Fibroblast of the conjunctiva (primary cell): ENCODE measurements at regions not wholly inside any gene's neighbourhood (a gene's known extent, or its start where the extent isn't known, plus 50 kb on each side); places are given as distances from the start of the nearest gene placed in this dataset.
"Not testable (repeated sequence)": the region's sequence is repeated elsewhere in the genome, so short reads cannot be mapped to it uniquely, and the experiment has no call there.

ENCODE experiments used
- DNase-seq: peaks from one replicate; pipeline ENCODE4 v3.0.0-alpha.2; 2010; ENCODE audit warnings: low read depth

GRCh38 chr18:76640438-76640837 is 145.4 kb upstream of the ZNF516 start:
- DNase-seq, result no peak

DNA sequence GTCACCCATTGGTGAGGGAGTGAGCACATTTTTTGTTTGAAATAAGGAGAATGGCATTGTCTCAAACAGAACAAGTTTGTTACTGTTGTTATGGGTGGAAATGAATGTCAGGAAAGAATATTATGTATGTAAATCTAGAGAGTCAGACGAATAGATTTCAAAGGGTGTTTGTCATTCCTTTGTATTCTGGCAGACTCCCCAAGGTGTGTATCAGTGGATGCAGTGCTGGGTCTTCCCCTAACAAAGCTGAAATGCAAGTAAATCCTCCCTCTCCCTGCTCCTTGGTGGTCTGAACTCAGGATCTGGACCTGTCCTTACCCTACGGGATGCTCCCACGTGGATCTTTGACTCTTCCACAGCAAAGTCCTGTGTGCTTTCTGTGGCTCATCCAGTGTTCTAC is 139.5 kb upstream of the ZNF516 start:
- no peak for DNase-seq

DNA sequence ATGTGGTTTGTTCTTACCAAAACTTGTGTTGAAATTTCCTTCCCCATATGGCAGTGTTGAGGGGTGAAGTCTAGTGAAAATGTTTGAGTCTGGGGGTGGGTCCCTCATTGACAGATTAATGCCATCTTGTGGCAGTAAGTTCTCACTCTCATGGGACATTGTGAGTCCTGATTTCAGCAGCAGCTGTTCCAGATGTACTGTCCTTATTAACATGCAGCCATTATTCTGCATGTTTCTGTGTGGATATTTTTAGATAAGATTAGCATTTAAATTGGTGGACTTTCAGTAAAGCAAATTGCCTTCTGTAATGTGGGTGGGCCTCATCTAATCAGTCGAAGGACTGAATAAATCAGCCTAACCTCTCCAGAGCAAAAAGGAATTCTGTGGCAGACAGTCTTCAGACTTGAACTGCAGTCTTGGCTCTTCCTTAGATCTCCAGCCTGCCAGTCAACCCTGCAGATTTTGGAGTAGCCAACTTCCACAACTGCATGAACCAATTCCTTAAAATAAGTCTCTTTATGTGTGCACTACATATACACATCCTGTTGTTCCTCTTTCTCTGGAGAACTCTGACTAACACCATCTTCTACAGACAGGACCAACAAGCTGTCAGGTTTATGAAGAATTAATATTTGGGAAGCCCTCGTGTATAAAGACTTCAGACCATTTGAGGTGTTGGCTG is 138.7 kb upstream of the ZNF516 start:
- no peak for DNase-seq

GRCh38 chr18:76627444-76627843 is 132.4 kb upstream of the ZNF516 start:
- no peak for DNase-seq

DNA sequence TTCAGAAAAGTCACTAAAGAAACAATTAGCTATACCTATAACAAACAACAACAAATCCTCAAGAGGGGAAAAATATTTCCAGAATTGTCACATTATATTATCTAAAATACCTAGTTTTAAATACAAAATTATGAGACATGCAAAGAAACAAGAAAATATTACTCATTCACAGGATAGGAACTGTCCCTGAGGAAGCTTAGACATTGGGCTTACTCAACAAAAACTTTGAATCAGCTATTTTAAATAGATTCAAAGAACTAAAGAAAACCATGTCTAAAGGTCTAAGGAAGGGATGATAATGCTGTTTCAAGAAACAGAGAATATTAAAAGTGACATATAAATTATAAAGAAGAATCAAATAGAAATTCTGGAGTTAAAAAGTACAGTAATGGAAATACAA is 131.9 kb upstream of the ZNF516 start:
- DNase-seq, result no peak

DNA sequence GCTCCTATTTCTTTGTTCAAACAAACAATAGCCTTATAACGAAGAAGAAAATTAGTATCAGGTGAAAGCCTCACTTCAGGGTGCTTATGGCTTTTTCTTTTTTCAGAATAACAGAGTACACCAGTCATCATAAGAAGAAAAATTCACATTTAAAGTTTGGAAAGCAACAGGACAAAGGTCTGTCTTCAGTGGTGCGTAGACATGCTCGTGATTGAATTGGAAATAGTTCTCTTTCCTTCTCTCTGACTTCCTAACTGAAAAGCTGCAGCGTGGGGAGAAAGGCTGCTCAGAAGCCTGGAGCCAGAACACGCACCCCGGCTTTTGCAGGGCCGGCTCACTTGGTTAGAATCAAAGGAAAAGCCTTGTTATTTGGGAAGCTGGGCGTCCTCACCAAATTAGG is 127.6 kb upstream of the ZNF516 start:
- DNase-seq, result no peak

DNA sequence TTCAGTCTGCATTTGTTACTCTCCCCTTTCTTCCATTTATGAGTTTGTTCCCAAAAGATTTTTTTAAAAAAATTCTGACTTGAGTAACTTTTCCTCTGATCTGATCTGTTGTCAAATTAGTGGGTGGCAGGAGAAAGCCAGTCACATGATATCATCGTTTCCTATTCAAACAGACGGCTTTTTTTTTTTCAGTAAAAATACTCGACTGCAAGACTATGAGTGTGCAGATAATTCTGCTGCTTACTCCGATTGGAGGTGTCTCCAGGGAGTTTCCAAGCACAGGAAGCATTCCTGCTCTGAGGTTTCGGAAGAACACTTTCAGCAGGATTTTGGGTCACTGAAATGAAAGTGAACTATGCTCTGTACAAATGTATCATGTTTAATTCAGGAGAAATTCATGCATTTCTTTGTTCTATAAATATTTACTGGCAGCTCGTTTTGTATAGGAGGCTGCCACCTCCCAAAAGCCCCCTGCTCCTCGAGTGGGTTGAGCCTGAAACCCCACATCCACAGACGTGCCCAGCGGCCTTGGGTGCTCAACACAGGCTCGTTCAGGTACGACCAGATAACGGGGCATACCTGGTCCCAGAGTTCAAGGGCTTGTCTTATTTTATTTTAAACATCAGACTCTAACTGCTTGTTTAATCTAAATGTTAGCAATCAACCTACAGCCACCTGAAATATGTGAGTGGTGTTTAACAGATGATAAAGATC is 126.9 kb upstream of the ZNF516 start:
- no peak for DNase-seq

- no peak for DNase-seq
Measured at GRCh38 chr18:76621226-76621625, 126.2 kb upstream of the ZNF516 start.

DNA sequence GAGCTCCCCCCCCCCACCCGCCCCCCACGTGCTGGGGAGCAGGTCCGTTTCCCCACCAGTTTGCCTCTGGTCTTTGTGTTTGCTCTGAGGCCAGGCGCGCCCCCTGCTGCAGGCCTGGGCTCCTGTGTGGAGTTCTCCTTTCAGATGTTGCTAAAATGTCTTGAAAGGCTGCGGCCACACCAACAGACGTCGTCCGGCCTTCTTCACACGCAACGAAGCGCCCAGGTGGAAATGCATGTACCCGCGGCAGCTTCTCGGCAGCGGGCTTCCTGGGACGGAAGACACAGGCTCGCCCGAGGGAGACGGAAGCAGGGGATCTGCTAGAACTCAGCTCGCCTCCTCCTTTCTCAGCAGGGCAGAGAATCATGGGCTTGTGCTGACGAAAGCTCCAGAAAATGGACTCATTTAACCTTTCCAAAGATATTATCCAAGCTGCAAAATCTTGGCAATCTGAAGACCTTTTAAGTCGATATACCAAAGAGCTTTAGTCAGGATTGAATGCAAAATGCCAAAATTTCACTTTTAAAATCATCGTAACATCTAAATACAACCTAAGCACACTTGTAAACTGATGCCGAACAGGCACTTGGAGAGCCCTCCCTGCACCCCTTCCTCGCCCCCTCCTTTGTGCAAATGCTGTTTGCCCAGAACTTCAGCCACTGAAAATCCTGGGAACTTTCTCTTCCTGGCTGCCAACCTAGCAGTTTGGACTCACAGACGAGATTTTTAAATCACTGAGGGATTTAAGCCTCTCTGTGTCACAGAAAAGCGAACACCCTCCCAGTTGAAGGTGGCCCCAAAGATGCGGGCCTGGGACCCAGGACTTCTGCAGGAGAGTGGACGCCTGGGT is 125.5 kb upstream of the ZNF516 start:
- DNase-seq, result peak; percentile 67

DNA sequence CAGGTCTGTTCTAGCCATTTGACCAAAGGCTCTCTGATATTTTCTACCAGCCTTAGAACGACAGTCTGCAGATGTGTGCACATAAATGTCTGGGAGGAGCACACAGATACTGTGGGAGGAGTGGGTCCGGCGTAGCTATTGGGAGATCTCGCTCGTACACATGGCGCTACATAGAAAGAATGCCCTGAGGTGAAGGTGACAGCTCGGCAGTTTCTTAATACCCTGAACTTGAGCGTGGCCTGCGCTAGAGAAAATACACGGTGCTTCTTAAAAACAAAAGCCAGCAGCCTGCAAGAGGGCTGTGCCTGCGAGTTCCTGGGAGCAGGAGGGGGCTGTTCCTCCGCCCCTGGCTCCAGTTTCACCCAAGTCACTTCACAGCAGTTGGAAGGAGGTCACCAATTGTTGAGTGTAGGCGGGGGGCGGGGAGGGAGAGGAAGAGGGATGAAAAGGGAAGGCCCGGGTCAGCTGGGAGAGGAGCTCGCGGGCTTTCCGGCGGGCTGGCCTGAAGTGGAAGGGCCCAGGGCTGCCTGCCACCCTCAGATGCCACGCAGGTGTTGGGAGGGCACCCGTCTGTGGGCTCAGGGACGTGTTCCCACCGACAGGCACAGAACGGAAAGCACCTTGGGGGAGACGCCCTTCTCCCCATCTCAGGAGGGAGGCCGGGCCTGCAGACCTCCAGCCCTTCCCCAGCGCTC is 124.7 kb upstream of the ZNF516 start:
- DNase-seq, result no peak

DNA sequence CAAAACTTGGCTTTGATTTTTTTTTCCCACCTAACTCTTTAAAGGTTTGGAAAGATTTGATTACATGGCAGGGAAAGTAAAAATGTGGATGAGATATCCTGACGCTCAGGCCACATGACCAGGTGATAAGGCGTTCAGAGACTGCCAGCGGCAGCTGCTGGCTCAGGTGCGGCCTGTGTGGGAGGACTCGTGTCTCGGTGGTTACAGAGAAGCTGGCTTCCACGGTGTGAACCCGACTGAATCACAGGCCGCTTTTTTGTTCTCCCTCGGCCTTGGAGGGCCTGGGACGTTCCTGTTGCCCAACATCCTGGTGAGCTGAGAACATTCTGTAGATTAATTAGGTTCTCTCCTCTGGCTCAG is 124.2 kb upstream of the ZNF516 start:
- no peak for DNase-seq

DNA sequence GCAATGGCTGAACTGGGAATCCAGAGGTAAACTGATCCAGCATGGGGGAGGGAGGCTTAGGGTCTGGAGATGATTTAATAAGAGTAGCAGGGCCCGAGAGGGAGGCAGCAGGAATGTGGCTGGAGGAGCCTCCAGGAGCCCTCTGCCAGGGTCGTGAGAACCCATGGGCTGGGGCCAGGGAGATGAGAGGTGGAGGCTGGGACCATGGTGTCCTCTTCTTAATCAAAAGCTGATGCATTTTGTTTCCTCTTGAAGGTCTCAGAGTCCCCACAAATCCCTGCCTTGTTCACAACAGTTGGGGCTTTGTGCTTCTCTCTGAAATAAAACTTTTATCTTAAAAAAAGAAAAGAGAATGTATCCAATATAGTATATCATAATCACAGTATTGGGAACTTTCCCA is 123.7 kb upstream of the ZNF516 start:
- no peak for DNase-seq

DNA sequence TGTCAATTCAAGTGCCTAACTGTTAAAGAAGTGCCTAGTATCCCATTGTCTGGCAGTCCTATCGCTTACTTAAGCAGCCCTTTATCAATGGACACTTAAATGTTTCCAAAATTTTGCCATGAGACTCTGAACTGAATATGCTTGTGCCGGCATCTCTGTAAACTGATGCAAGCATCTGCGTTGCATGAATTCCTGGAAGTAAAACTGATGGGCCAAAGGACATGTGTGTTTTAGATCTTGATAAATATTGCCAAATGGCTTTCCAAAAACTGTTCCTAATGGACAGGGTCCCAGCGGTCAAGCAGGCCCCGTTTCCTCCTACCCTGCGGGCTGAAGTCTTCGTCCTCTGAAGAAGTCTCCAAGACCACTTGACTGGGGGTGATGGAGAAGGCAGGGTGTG is 121.3 kb upstream of the ZNF516 start:
- no peak for DNase-seq

DNA sequence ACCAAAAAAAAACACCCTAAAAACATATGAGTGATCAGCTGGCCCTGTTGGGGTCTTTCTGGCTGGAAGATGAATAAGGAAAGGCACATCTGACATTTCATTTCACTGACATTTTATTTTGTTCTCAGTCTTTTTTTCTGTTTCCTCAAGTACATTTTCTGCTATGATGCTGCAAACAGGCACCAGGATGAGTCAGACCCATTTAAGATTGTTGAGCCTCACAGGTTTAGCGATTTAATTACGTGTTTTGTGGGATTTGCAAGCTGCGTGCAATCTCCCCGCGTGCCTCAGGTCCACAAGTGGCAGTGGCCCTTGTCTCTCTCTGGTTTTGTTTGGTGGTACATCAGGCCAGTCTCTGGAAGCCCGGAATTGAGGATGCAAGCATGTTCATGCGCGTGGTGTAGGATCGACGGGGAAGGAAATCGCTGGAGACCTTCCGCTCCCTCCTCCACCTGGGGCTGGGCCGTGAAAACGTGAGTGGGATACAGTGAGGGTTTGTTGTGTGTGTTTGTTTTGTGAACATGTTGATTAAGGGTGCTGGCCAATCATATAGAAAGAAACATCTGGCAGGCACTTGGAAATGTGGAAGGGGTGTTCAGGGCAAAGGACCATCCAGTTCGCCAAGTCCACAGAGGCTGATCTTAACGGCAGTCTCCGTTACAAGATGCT is 120.2 kb upstream of the ZNF516 start:
- no peak for DNase-seq

DNA sequence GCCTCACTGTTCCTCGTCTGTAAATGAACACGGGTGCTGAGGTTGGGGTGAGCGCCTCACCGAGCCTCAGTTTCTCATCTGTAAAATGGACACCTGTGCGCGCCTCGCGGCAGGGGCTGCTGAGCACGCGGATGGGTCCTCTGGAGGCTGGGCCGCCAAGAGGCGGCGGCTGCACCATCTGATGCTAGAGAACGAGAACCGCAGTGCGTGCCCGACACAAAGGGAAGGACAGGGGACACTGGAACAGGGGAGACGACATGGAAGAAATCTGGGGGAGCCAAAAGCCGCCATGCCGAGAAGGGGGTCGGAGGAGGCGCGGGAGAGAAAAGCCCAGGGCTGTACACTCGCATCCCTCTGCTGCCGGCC is 118.7 kb upstream of the ZNF516 start:
- no peak for DNase-seq

DNA sequence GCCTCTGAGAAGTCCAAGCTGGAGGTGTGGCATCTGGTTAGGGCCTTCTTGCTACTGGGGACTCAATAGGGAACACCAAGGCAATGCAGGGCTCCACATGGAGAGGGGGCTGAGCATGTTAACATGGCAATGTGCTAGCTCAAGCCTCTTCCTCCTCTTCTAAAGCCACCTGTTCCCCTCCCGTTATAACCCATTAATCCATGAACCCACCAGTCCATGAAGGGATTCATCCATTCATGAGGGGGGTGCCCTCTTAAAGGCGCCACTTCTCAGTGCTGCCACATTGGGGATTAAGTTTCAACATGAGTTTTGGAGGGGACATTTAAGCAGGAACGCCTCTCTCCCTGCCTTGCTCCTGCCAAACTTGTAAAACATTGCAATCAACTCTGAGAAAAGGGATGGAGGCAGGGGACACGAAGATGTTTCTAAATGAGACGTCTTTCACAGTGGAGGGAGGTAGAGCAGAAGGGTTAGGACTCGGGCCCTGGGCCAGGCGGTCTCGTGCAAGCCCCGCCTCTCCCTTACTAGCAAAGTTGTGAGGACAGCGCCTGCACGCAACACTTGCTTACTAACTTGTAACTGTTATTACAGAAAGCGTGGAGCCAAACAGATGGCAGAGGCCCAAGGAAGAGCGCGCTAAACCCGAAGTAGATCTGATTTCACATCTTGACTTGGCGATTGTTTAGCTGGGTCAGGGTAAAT is 118.2 kb upstream of the ZNF516 start:
- no peak for DNase-seq

DNA sequence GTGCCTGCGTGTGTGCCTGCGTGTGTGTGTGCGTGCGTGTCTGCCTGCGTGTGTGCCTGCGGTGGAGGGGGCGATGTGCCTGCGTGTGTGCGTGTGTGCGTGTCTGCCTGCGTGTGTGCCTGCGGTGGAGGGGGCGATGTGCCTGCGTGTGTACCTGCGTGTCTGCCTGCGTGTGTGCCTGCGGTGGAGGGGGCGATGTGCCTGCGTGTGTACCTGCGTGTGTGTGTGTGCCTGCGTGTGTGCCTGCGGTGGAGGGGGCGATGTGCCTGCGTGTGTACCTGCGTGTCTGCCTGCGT is 116.7 kb upstream of the ZNF516 start:
- not testable (repeated sequence) for DNase-seq

- no peak for DNase-seq
Measured at GRCh38 chr18:76610933-76611749, 116.1 kb upstream of the ZNF516 start.

- no peak for DNase-seq
Measured at GRCh38 chr18:76610012-76610411, 115.0 kb upstream of the ZNF516 start.

- no peak for DNase-seq
Measured at GRCh38 chr18:76605341-76605929, 110.4 kb upstream of the ZNF516 start.

GRCh38 chr18:76604935-76605240 is 109.8 kb upstream of the ZNF516 start:
- DNase-seq, result no peak
